ENCODE measurements at regions not wholly inside any gene's neighbourhood (a gene's known extent, or its start where the extent isn't known, plus 50 kb on each side); places are given as distances from the start of the nearest gene placed in this dataset.

DNA sequence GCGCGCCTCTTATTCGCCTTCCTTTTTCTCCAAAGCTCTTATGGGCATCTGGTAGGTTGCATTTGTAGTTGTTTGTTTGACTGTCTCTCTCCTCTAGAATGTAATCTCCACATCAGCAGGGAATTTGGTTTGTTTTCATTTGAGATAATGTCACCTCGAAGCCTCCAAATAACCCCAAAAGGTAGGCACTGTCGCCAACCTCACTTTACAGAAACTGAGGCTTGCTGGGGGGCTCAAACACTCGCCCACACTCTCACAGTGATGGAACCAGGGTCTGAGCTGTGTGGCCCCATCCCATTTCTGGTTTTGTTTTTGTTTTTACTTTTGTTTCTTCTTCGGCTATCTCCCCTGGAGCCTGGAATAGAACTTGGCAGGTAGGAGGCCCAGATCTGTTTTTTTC lies 172.2 kb upstream of the MYCN start:
- Histone ChIP-seq H2AFZ (ENCODE audit: low read depth, low read length) (no peak overlapping the region), H4K20me1 (ENCODE audit: insufficient read depth, low read length) (no peaks in the 10 kb centered on the region), H3K9ac (ENCODE audit: low read length) (no peak overlapping the region), H3K79me2 (ENCODE audit: low read length) (no peaks in the 10 kb centered on the region), H3K36me3 (replicated peaks; ENCODE audit: low read depth, low read length) (no peaks in the 10 kb centered on the region), H3K4me3 (ENCODE audit: low read length) (no peak overlapping the region), H3K4me2 (ENCODE audit: low read length) (no peak overlapping the region), H3K4me1 (ENCODE audit: low read length) (no peaks in the 10 kb centered on the region), H3K9me3 (ENCODE audit: insufficient read depth, low read length) (no peaks in the 10 kb centered on the region), H3K27ac (ENCODE audit: low read length) (no peak overlapping the region), H3K27me3 (ENCODE audit: low read depth, low read length) (no peaks in the 10 kb centered on the region)
- TF ChIP-seq EZH2phosphoT487 (IDR thresholded peaks at IDR 0.05; ENCODE audit: low read depth), result no peak
- TF ChIP-seq, protein P1, sequence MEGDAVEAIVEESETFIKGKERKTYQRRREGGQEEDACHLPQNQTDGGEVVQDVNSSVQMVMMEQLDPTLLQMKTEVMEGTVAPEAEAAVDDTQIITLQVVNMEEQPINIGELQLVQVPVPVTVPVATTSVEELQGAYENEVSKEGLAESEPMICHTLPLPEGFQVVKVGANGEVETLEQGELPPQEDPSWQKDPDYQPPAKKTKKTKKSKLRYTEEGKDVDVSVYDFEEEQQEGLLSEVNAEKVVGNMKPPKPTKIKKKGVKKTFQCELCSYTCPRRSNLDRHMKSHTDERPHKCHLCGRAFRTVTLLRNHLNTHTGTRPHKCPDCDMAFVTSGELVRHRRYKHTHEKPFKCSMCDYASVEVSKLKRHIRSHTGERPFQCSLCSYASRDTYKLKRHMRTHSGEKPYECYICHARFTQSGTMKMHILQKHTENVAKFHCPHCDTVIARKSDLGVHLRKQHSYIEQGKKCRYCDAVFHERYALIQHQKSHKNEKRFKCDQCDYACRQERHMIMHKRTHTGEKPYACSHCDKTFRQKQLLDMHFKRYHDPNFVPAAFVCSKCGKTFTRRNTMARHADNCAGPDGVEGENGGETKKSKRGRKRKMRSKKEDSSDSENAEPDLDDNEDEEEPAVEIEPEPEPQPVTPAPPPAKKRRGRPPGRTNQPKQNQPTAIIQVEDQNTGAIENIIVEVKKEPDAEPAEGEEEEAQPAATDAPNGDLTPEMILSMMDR (IDR thresholded peaks at IDR 0.05; ENCODE audit: low read depth, low read length), result no peak

DNA sequence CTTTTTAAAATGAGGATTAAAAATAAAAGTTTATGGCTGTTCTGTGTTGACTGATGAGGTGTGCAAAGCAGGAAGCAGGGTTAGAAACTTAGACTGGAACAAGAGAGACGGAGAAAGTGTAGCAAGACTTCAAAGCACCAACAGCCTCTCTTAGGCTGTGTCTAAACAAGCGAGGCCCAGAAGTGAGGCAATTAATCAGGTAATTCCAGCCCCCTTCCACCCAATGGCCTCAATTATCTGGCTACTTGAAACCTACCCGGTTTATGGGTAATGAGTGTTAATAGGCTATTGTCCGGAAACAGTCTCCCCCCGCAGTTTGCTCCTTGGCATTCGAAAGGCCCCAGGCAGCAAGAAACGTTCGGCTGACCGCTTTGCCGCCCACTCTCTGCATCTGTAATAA lies 171.7 kb upstream of the MYCN start:
- H3K4me2 ChIP-seq (ENCODE audit: low read length), result no peak overlapping the region
- no peaks in the 10 kb centered on the region for H3K27me3 ChIP-seq (ENCODE audit: low read depth, low read length)
- no peaks in the 10 kb centered on the region for H3K9me3 ChIP-seq (ENCODE audit: insufficient read depth, low read length)
- H3K4me3 ChIP-seq (ENCODE audit: low read length), result no peak overlapping the region
- no peak overlapping the region for H3K27ac ChIP-seq (ENCODE audit: low read length)
- H3K79me2 ChIP-seq (ENCODE audit: low read length), result no peaks in the 10 kb centered on the region
- H2AFZ ChIP-seq (ENCODE audit: low read depth, low read length), result no peak overlapping the region
- TF ChIP-seq, protein P1 (IDR thresholded peaks at IDR 0.05; ENCODE audit: low read depth, low read length), result no peak
- TF ChIP-seq EZH2phosphoT487 (IDR thresholded peaks at IDR 0.05; ENCODE audit: low read depth), result no peak
- H4K20me1 ChIP-seq (ENCODE audit: insufficient read depth, low read length), result no peaks in the 10 kb centered on the region
- no peaks in the 10 kb centered on the region for H3K4me1 ChIP-seq (ENCODE audit: low read length)
- H3K9ac ChIP-seq (ENCODE audit: low read length), result no peak overlapping the region
- H3K36me3 ChIP-seq (replicated peaks; ENCODE audit: low read depth, low read length), result no peaks in the 10 kb centered on the region

DNA sequence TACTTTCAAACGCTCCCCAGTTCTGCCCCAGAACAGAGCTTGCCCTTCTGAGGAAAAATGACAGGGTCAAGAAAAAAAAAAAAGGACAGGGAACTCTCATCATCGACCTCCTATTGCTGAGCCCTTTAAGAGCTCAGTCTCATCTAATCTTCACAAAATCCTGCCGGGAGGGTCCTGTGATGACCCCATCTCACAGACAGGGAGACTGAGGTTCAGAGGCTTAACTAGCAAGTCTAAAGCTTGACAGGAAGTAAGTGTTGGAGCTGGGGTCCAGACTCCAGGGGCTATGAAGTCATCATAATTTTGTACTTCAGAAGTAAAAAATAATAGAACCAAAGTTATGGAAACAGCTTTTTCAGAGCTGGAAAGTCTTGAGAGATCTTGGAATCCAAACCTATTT lies 171.1 kb upstream of the MYCN start:
- no peak for TF ChIP-seq EZH2phosphoT487 (IDR thresholded peaks at IDR 0.05; ENCODE audit: low read depth)
- TF ChIP-seq, protein P1 (IDR thresholded peaks at IDR 0.05; ENCODE audit: low read depth, low read length), result no peak
- H3K9ac ChIP-seq (ENCODE audit: low read length), result no peak overlapping the region
- no peak overlapping the region for H2AFZ ChIP-seq (ENCODE audit: low read depth, low read length)
- no peaks in the 10 kb centered on the region for H3K4me1 ChIP-seq (ENCODE audit: low read length)
- H3K27ac ChIP-seq (ENCODE audit: low read length), result no peak overlapping the region
- H3K4me2 ChIP-seq (ENCODE audit: low read length), result no peak overlapping the region
- H3K79me2 ChIP-seq (ENCODE audit: low read length), result no peaks in the 10 kb centered on the region
- no peaks in the 10 kb centered on the region for H3K27me3 ChIP-seq (ENCODE audit: low read depth, low read length)
- H3K9me3 ChIP-seq (ENCODE audit: insufficient read depth, low read length), result no peaks in the 10 kb centered on the region
- no peaks in the 10 kb centered on the region for H4K20me1 ChIP-seq (ENCODE audit: insufficient read depth, low read length)
- no peak overlapping the region for H3K4me3 ChIP-seq (ENCODE audit: low read length)
- no peaks in the 10 kb centered on the region for H3K36me3 ChIP-seq (replicated peaks; ENCODE audit: low read depth, low read length)

DNA sequence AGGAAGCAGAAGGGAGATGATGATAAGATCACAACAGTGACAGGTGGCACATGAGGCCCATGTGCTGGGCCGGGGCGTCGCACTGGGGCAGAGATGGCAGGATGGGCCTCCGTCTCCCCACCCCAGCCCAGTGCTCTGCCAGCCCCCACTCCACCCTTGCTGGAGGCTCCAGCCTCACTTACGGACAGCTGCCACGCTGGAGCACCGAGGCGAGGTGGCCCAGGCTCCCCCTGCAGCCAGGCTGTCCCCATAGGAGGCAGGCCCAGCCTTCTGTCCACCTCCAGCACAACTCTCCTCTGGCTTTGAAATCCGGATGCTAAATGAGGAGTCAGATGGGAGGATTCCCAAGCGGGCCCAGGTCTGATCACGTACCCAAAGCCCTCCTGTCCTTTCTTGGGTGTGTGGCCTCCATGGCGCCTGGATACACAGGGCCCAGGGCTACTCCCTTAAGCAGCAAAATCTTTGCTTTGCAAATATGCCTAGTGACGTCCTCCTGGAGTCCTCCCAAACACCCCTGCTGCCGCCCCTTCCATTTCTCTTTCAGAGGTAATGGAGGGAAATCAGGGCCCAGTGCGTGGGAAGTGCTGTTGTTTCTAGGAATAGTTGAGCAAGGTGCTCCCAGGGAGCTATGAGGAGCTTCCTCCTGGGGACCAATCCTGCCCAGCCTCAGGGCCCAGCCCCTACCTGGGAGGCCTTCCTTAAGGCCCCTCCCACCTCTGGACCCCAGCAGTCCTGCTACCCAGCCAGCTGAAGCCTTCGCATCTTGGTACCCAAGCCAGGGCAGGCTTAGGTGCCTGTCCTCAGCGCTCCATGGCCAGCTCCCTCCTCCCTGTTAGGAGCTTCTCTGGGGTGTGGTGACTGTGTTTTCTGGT lies 170.4 kb upstream of the MYCN start:
- Histone ChIP-seq H2AFZ (ENCODE audit: low read depth, low read length) (no peak overlapping the region), H3K79me2 (ENCODE audit: low read length) (no peaks in the 10 kb centered on the region), H4K20me1 (ENCODE audit: insufficient read depth, low read length) (no peaks in the 10 kb centered on the region), H3K27ac (ENCODE audit: low read length) (no peak overlapping the region), H3K9ac (ENCODE audit: low read length) (no peak overlapping the region), H3K9me3 (ENCODE audit: insufficient read depth, low read length) (no peaks in the 10 kb centered on the region), H3K4me1 (ENCODE audit: low read length) (no peaks in the 10 kb centered on the region), H3K36me3 (replicated peaks; ENCODE audit: low read depth, low read length) (no peaks in the 10 kb centered on the region), H3K4me3 (ENCODE audit: low read length) (no peak overlapping the region), H3K4me2 (ENCODE audit: low read length) (no peak overlapping the region), H3K27me3 (ENCODE audit: low read depth, low read length) (no peaks in the 10 kb centered on the region)
- no peak for TF ChIP-seq EZH2phosphoT487 (IDR thresholded peaks at IDR 0.05; ENCODE audit: low read depth)
- TF ChIP-seq, protein P1 (IDR thresholded peaks at IDR 0.05; ENCODE audit: low read depth, low read length), result no peak

Measured in OCI-LY3 (cell line).